Endothelial cell of umbilical vein (primary cell): ENCODE measurements at regions not wholly inside any gene's neighbourhood (a gene's known extent, or its start where the extent isn't known, plus 50 kb on each side); places are given as distances from the start of the nearest gene placed in this dataset.

Source experiments
- BruUV-seq: library from RNA; stranded (reverse); fragments of 400-500 nt; replicated peaks from 2 replicates; lab custom pipeline; 2021; lab: Mats Ljungman, UMichigan
- CTCF ChIA-PET: fragments of 300-600, 350-600 bp; sonication (Branson Sonifier 250); formaldehyde crosslinking; loops from one replicate; lab custom pipeline; 2021; ENCODE audit warnings: antibody characterized with exemption, inconsistent platforms; lab: Charles Lee
- POLR2A ChIA-PET: fragments of 300-600, 350-600 bp; sonication (Branson Sonifier 250); formaldehyde crosslinking; loops from one replicate; lab custom pipeline; 2021; ENCODE audit warnings: antibody characterized with exemption, inconsistent platforms; lab: Charles Lee
- DNase-seq: peaks from one replicate; pipeline ENCODE4 v3.0.0-alpha.2; 2011; ENCODE audit warnings: low read depth, low spot score
- FAIRE-seq: peaks from 2 replicates; lab custom pipeline; 2011; peaks lifted over from hg19 to GRCh38; lab: Jason Lieb, UNC
- H2AFZ ChIP-seq: 2 replicates; pipeline ENCODE4 v1.6.0; 2012; ENCODE audit warnings: low read depth, low read length, control low read depth, inconsistent platforms
- H3K27ac ChIP-seq: 2 replicates; pipeline ENCODE4 v1.5.1; 2011; ENCODE audit warnings: low read depth, mild to moderate bottlenecking, control low read depth, low read length, moderate library complexity; ENCODE audit not compliant: insufficient read depth
- H3K27me3 ChIP-seq, 2 experiments: 2 replicates each; pipeline versions ENCODE4 v1.6.0 to v1.6.1; 2011; ENCODE audit warnings: low read length in 2 of 2, mixed read lengths in 1 of 2; ENCODE audit not compliant: control insufficient read depth in 2 of 2, insufficient read depth in 2 of 2
- H3K36me3 ChIP-seq, 2 experiments: 2 replicates in 1 of 2; 3 replicates in 1 of 2; pipeline ENCODE4 v1.5.1; 2011; ENCODE audit warnings: low read length in 2 of 2, mild to moderate bottlenecking in 1 of 2, moderate library complexity in 1 of 2; ENCODE audit not compliant: control insufficient read depth in 2 of 2, insufficient read depth in 2 of 2; ENCODE audit errors: extremely low read depth in 1 of 2
- H3K4me1 ChIP-seq: 3 replicates; pipeline ENCODE4 v1.5.1; 2011; ENCODE audit warnings: mild to moderate bottlenecking, low read length; ENCODE audit not compliant: control insufficient read depth, insufficient read depth; ENCODE audit errors: extremely low read depth
- H3K4me2 ChIP-seq: 2 replicates; pipeline ENCODE4 v1.6.1; 2011; ENCODE audit warnings: low read length, control low read depth, mixed read lengths; ENCODE audit not compliant: insufficient read depth
- H3K4me3 ChIP-seq, 3 experiments: fragments of 200-600 bp in 1 of 3; sonication (generic), shearing (Covaris generic) in 1 of 3; replicated peaks in 1 of 3; 2 replicates each; pipeline ENCODE4 v1.5.1; 2011 to 2016; ENCODE audit warnings: control low read depth in 3 of 3, low read length in 3 of 3, mild to moderate bottlenecking in 2 of 3, inconsistent platforms in 1 of 3, low read depth in 1 of 3, moderate library complexity in 1 of 3; ENCODE audit not compliant: insufficient read depth in 1 of 3
- H3K79me2 ChIP-seq: 2 replicates; pipeline ENCODE4 v1.6.0; 2012; ENCODE audit warnings: low read length, inconsistent platforms; ENCODE audit not compliant: control insufficient read depth, insufficient read depth
- H3K9ac ChIP-seq: replicated peaks from 2 replicates; pipeline ENCODE3; 2011; ENCODE audit warnings: low read length, control low read depth; ENCODE audit not compliant: insufficient read depth; ENCODE audit errors: extremely low read depth
- H3K9me1 ChIP-seq: replicated peaks from 3 replicates; pipeline ENCODE4 v1.6.0; 2011; ENCODE audit warnings: mild to moderate bottlenecking, low read length; ENCODE audit not compliant: control insufficient read depth, insufficient read depth; ENCODE audit errors: extremely low read depth
- H3K9me3 ChIP-seq: replicated peaks from 2 replicates; pipeline ENCODE4 v1.5.1; 2012; ENCODE audit warnings: low read length, inconsistent platforms; ENCODE audit not compliant: control insufficient read depth, insufficient read depth
- H4K20me1 ChIP-seq: replicated peaks from 2 replicates; pipeline ENCODE3; 2011; ENCODE audit warnings: mild to moderate bottlenecking, low read length; ENCODE audit not compliant: control insufficient read depth, insufficient read depth; ENCODE audit errors: extremely low read depth
- CTCF ChIP-seq, 2 donors: IDR thresholded peaks; 1 replicate in 1 of 2; 2 replicates in 1 of 2; pipeline ENCODE4 v1.5.1; 2011; ENCODE audit warnings: low read length in 2 of 2, mild to moderate bottlenecking in 2 of 2, moderate library complexity in 2 of 2, control low read depth in 1 of 2, inconsistent platforms in 1 of 2, low read depth in 1 of 2; ENCODE audit not compliant: insufficient read depth in 1 of 2; ENCODE audit errors: extremely low read depth in 1 of 2
- MAX ChIP-seq: IDR thresholded peaks from 2 replicates; pipeline ENCODE4 v1.6.1; 2011; ENCODE audit not compliant: insufficient read depth, insufficient read length
- dilution Hi-C: fragments of 300-500 bp; cut with MboI; formaldehyde crosslinking; loops from one replicate; pipeline ENCODE4 v1.15.0; 2019; ENCODE audit warnings: low sequenced_read_pairs; ENCODE audit not compliant: extremely low pct_ligation_motif_present
- intact Hi-C: fragments of 100-400 bp; cut with micrococcal nuclease; formaldehyde crosslinking; loops from one replicate; pipeline ENCODE4 v1.10.0; 2022

GRCh38 chr11:129279326-129280026 lies 87.4 kb upstream of the ARHGAP32 start:
- BruUV-seq = no TSS peak
- FAIRE-seq = peak; percentile 70

More at GRCh38 chr11:129279326-129280026, 87.4 kb upstream of the ARHGAP32 start:
- peaks cover 2% of the 10 kb centered on the region for H4K20me1 ChIP-seq
- no peak overlapping the region for H3K27ac ChIP-seq
- no peaks in the 10 kb centered on the region for H3K9me3 ChIP-seq
- peak; percentile 70 for DNase-seq
- peak overlapping the region; percentile 51 for H3K9ac ChIP-seq
- H3K36me3 ChIP-seq = no peaks in the 10 kb centered on the region
- peaks cover 8% of the 10 kb centered on the region for H3K4me1 ChIP-seq
- dilution Hi-C loops (no loop called here), intact Hi-C loops (loop anchor here (1.0 to 10.0 kb wide), 4 partner anchors 33 to 615 kb away; partner anchors contain the start of gene NFRKB)
- peaks cover 0 to 2% of the 10 kb centered on the region in 2 experiments for H3K27me3 ChIP-seq
- H2AFZ ChIP-seq = peak overlapping the region; percentile 98
- peak overlapping the region; percentile 77 for H3K4me2 ChIP-seq
- ChIA-PET POLR2A (no interaction called here), CTCF (interaction anchor here (1.3 kb wide), 1 partner anchor 394 kb away, joined by 3 read pairs; no protein-coding TSS in a partner anchor)
- peaks cover 4% of the 10 kb centered on the region for H3K79me2 ChIP-seq
- TF ChIP-seq MAX (peak; percentile 56), CTCF (IDR thresholded peaks at IDR 0.05; ENCODE audit: extremely low read depth in 1 of 2, insufficient read depth in 1 of 2, low read depth in 1 of 2, low read length in 2 of 2) (no peak)
- H3K9me1 ChIP-seq = no peaks in the 10 kb centered on the region
- peak overlapping the region; percentile 40 to 64 (median 51) for H3K4me3 ChIP-seq
